ENCODE measurements at regions not wholly inside any gene's neighbourhood (a gene's known extent, or its start where the extent isn't known, plus 50 kb on each side); places are given as distances from the start of the nearest gene placed in this dataset.

GRCh38 chrX:49748211-49748956 is 52.6 kb upstream of the PAGE1 start:
- TF ChIP-seq CTCF (conservative IDR thresholded peaks at IDR 0.05) (no peak), ZFX (IDR thresholded peaks at IDR 0.05) (no peak)
- H3K27ac ChIP-seq, result no peak overlapping the region

DNA sequence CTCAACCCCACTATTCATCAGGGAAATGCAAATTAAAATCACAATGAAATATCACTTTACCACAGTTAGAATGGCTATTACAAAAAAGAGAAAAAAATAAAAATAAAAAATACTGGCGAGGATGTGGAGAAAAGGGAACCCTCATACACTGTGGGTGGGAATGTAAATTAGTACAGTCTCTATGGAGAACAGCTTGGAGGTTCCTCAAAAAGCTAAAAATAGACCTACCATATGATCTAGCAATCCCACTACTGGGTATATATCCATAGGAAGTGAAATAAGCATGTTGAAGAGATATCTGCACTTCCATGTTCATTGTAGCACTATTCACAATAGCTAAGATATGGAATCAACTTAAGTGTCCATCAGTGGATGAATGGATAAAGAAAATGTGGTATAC is 50.5 kb upstream of the PAGE1 start:
- H3K27ac ChIP-seq, result no peak overlapping the region
- no peak for TF ChIP-seq CTCF (conservative IDR thresholded peaks at IDR 0.05)
- no peak for TF ChIP-seq ZFX (IDR thresholded peaks at IDR 0.05)

Data from C4-2B (cell line).